DOHH2 (cell line): ENCODE measurements at regions not wholly inside any gene's neighbourhood (a gene's known extent, or its start where the extent isn't known, plus 50 kb on each side); places are given as distances from the start of the nearest gene placed in this dataset.
"Not testable (repeated sequence)": the region's sequence is repeated elsewhere in the genome, so short reads cannot be mapped to it uniquely, and the experiment has no call there.

Experiments
- H3F3A ChIP-seq: fragments of 200-600 bp; sonication (generic), shearing (Covaris generic); 2 replicates; pipeline ENCODE4 v1.6.0; 2016; ENCODE audit warnings: antibody characterized with exemption, mild to moderate bottlenecking; ENCODE audit not compliant: control insufficient read depth, insufficient read depth
- H3K27ac ChIP-seq: fragments of 200-600 bp; sonication (generic); 2 replicates; pipeline ENCODE4 v1.5.1; 2014; ENCODE audit warnings: low read depth, mild to moderate bottlenecking, low read length, moderate library complexity
- H3K27me3 ChIP-seq: fragments of 200-600 bp; sonication (generic); 2 replicates; pipeline ENCODE4 v1.6.1; 2014; ENCODE audit warnings: mild to moderate bottlenecking, low read length, mixed read lengths; ENCODE audit not compliant: control insufficient read depth
- H3K36me3 ChIP-seq: fragments of 200-600 bp; sonication (generic); 2 replicates; pipeline ENCODE4 v1.6.1; 2014; ENCODE audit warnings: mild to moderate bottlenecking, low read length, moderate library complexity, mixed read lengths; ENCODE audit not compliant: control insufficient read depth
- H3K4me1 ChIP-seq: fragments of 200-600 bp; sonication (generic); 2 replicates; pipeline ENCODE4 v1.6.1; 2014; ENCODE audit warnings: mild to moderate bottlenecking, low read length, mixed read lengths; ENCODE audit not compliant: control insufficient read depth
- H3K4me2 ChIP-seq: fragments of 200-600 bp; sonication (generic); 2 replicates; pipeline ENCODE4 v1.6.0; 2014; ENCODE audit warnings: mild to moderate bottlenecking, low read length, moderate library complexity
- H3K4me3 ChIP-seq: fragments of 200-600 bp; sonication (generic); 2 replicates; pipeline ENCODE4 v1.5.1; 2014; ENCODE audit warnings: mild to moderate bottlenecking, low read length, mixed read lengths
- H3K79me2 ChIP-seq: fragments of 200-600 bp; sonication (generic); 2 replicates; pipeline ENCODE4 v1.6.1; 2014; ENCODE audit warnings: mild to moderate bottlenecking, low read length, mixed read lengths; ENCODE audit not compliant: control insufficient read depth
- H3K9me2 ChIP-seq: fragments of 200-600 bp; sonication (generic); replicated peaks from 2 replicates; pipeline ENCODE4 v1.6.1; 2014; ENCODE audit warnings: mild to moderate bottlenecking, low read length, mixed read lengths; ENCODE audit not compliant: control insufficient read depth
- H3K9me3 ChIP-seq: fragments of 200-600 bp; sonication (generic); 2 replicates; pipeline ENCODE4 v1.6.1; 2014; ENCODE audit warnings: antibody characterized with exemption, low read length, mixed read lengths; ENCODE audit not compliant: control insufficient read depth, insufficient read depth
- H4K20me1 ChIP-seq: fragments of 200-600 bp; sonication (generic); 2 replicates; pipeline ENCODE4 v1.6.0; 2014; ENCODE audit warnings: low read depth, mild to moderate bottlenecking, antibody characterized with exemption, low read length, moderate library complexity; ENCODE audit not compliant: control insufficient read depth, insufficient read depth
- EZH2phosphoT487 ChIP-seq: fragments of 200-600 bp; sonication (generic); IDR thresholded peaks from 2 replicates; pipeline ENCODE4 v1.6.1; 2017; ENCODE audit warnings: borderline replicate concordance, mild to moderate bottlenecking, antibody characterized with exemption, low read length, moderate library complexity, mixed read lengths
- TF ChIP-seq, protein P1 (sequence below): fragments of 200-600 bp; sonication (generic); IDR thresholded peaks from one replicate; pipeline ENCODE4 v1.5.1; 2014; ENCODE audit warnings: antibody characterized with exemption, mild to moderate bottlenecking, low read depth, low read length; ENCODE audit not compliant: poor library complexity, severe bottlenecking

DNA sequence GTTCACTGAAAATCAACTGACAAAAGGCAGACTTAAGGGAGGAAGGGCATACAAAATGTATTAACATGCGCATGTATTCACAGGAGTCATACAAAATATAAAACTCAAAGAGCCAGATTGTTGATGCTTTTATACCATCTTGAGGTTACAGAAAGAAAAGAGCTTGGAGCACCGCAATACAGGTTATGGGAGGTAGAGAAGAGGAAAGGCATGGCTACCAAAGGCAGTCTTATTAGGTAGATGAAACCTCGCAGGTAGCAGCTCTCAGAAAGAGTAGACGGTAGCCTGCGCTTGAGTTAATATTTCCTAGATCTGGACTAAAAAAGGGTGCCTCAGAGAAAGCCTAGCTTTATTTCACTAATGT is 69.0 kb upstream of the DHRS4 start:
- TF ChIP-seq, protein P1, sequence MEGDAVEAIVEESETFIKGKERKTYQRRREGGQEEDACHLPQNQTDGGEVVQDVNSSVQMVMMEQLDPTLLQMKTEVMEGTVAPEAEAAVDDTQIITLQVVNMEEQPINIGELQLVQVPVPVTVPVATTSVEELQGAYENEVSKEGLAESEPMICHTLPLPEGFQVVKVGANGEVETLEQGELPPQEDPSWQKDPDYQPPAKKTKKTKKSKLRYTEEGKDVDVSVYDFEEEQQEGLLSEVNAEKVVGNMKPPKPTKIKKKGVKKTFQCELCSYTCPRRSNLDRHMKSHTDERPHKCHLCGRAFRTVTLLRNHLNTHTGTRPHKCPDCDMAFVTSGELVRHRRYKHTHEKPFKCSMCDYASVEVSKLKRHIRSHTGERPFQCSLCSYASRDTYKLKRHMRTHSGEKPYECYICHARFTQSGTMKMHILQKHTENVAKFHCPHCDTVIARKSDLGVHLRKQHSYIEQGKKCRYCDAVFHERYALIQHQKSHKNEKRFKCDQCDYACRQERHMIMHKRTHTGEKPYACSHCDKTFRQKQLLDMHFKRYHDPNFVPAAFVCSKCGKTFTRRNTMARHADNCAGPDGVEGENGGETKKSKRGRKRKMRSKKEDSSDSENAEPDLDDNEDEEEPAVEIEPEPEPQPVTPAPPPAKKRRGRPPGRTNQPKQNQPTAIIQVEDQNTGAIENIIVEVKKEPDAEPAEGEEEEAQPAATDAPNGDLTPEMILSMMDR, result no peak
- no peak for TF ChIP-seq EZH2phosphoT487
- peaks cover 9% of the 10 kb centered on the region; the same call in 1 of the 2 replicates for H3K9me3 ChIP-seq
- H3K4me1 ChIP-seq, result no peaks in the 10 kb centered on the region

DNA sequence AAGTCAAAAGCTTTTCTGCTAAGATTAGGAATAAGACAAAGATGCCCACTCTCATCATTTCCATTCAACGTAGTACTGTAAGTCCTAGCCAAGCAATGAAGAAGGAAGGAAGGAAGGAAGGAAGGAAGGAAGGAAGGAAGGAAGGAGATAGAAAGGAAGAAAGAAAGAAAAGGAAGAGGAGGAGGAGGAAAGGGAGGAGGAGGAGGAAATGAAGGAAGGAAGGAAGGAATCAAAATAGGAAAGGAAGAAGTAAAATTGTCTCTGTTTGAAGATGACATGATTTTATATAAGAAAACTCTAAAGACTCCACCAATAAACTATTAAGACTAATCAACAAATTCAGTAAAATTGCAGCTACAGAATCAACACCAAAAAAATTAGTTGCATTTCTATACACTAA is 66.0 kb upstream of the DHRS4 start:
- Histone ChIP-seq H3K9me2 (no peaks in the 10 kb centered on the region), H3K4me3 (no peak overlapping the region), H3K4me2 (no peak overlapping the region), H3K27ac (no peak overlapping the region), H3K79me2 (no peaks in the 10 kb centered on the region), H3K36me3 (no peaks in the 10 kb centered on the region), H3F3A (no peaks in the 10 kb centered on the region), H3K4me1 (no peaks in the 10 kb centered on the region), H3K9me3 (peaks cover 9% of the 10 kb centered on the region; the same call in 1 of the 2 replicates), H3K27me3 (no peaks in the 10 kb centered on the region), H4K20me1 (no peaks in the 10 kb centered on the region)
- TF ChIP-seq, protein P1, result no peak
- TF ChIP-seq EZH2phosphoT487, result no peak

More for the DNA sequence above, 69.0 kb upstream of the DHRS4 start:
- no peak overlapping the region for H3K4me2 ChIP-seq
- no peaks in the 10 kb centered on the region for H3K9me2 ChIP-seq
- no peaks in the 10 kb centered on the region for H3K79me2 ChIP-seq
- H3K36me3 ChIP-seq, result no peaks in the 10 kb centered on the region
- no peaks in the 10 kb centered on the region for H4K20me1 ChIP-seq
- no peaks in the 10 kb centered on the region for H3K27me3 ChIP-seq
- no peaks in the 10 kb centered on the region for H3F3A ChIP-seq
- no peak overlapping the region for H3K4me3 ChIP-seq
- no peak overlapping the region for H3K27ac ChIP-seq

DNA sequence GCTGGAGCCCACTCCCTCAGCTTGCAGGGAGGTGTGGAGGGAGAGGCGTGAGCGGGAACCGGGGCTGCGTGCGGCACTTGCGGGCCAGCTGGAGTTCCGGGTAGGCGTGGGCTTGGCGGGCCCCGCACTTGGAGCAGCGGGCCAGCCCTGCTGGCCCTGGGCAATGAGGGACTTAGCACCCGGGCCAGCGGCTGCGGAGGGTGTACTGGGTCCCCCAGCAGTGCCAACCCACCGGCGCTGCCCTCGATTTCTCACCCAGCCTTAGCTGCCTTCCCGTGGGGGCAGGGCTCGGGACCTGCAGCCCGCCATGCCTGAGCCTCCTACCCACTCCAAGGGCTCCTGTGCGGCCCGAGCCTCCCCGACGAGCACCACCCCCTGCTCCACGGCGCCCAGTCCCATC is 61.9 kb upstream of the DHRS4 start:
- not testable (repeated sequence) for H3K79me2 ChIP-seq, H3K4me3 ChIP-seq, H3K9me3 ChIP-seq, H3K4me1 ChIP-seq, H3K27me3 ChIP-seq, H3K27ac ChIP-seq, H3F3A ChIP-seq, H3K9me2 ChIP-seq, H4K20me1 ChIP-seq, H3K36me3 ChIP-seq, H3K4me2 ChIP-seq

DNA sequence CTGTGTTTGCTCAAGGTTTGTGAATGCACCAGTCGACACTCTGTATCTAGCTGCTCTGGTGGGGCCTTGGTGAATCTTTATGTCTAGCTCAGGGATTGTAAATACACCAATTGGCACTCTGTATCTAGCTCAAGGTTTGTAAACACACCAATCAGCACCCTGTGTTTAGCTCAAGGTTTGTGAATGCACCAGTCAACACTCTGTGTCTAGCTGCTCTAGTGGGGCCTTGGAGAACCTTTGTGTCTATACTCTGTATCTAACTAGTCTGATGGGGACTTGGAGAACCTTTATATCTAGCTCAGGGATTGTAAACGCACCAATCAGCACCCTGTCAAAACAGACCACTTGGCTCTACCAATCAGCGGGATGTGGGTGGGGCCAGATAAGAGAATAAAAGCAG is 61.3 kb upstream of the DHRS4 start:
- not testable (repeated sequence) for H3K4me2 ChIP-seq, H3K36me3 ChIP-seq, H3K27me3 ChIP-seq, H3K79me2 ChIP-seq, H3K9me3 ChIP-seq, H3K9me2 ChIP-seq, H3K27ac ChIP-seq, H3K4me3 ChIP-seq, H3F3A ChIP-seq, H4K20me1 ChIP-seq, H3K4me1 ChIP-seq
